H1 (cell line): ENCODE measurements at regions not wholly inside any gene's neighbourhood (a gene's known extent, or its start where the extent isn't known, plus 50 kb on each side); places are given as distances from the start of the nearest gene placed in this dataset.

ENCODE experiments used
- CTCF ChIA-PET: fragments of 300-600 bp; sonication (Branson Sonifier 250); formaldehyde crosslinking; loops from one replicate; lab custom pipeline; 2021; ENCODE audit not compliant: partially characterized antibody; lab: Charles Lee
- POLR2A ChIA-PET: fragments of 300-600 bp; sonication (Branson Sonifier 250); formaldehyde crosslinking; loops from one replicate; lab custom pipeline; 2021; ENCODE audit warnings: inconsistent platforms; ENCODE audit not compliant: partially characterized antibody; lab: Charles Lee
- DNase-seq, 2 experiments: peaks; one replicate each; pipeline versions ENCODE4 v3.0.0 to v3.0.0-alpha.2; 2010 to 2022; ENCODE audit warnings: low spot score in 2 of 2, low read depth in 1 of 2, mixed read lengths in 1 of 2
- FAIRE-seq: peaks from 2 replicates; lab custom pipeline; 2011; peaks lifted over from hg19 to GRCh38; lab: Jason Lieb, UNC
- H2AFZ ChIP-seq: 2 replicates; pipeline ENCODE4 v1.8.1; 2012; ENCODE audit warnings: low read length, inconsistent platforms
- H2AK5ac ChIP-seq: 2 replicates; pipeline ENCODE4 v1.6.1; 2013; ENCODE audit warnings: low read depth, low read length
- H2BK120ac ChIP-seq: replicated peaks from 2 replicates; pipeline ENCODE3; 2013; ENCODE audit warnings: low read depth, low read length, inconsistent platforms
- H2BK12ac ChIP-seq: 2 replicates; pipeline ENCODE4 v1.6.1; 2013; ENCODE audit warnings: low read depth, low read length
- H2BK15ac ChIP-seq: 2 replicates; pipeline ENCODE4 v1.6.1; 2013; ENCODE audit warnings: low read length
- H2BK20ac ChIP-seq: 2 replicates; pipeline ENCODE4 v1.6.1; 2013; ENCODE audit warnings: low read length
- H2BK5ac ChIP-seq: 2 replicates; pipeline ENCODE4 v1.6.1; 2013; ENCODE audit warnings: low read depth, low read length
- H3K14ac ChIP-seq: 2 replicates; pipeline ENCODE4 v1.6.1; 2013; ENCODE audit warnings: inconsistent platforms; ENCODE audit not compliant: insufficient read length
- H3K18ac ChIP-seq: 2 replicates; pipeline ENCODE4 v1.6.1; 2013; ENCODE audit warnings: low read length; ENCODE audit errors: extremely low read depth
- H3K23ac ChIP-seq: 2 replicates; pipeline ENCODE4 v1.6.1; 2013; ENCODE audit warnings: inconsistent platforms; ENCODE audit not compliant: insufficient read length
- H3K23me2 ChIP-seq: 2 replicates; pipeline ENCODE4 v1.6.1; 2013; ENCODE audit warnings: low read depth, low read length
- H3K27ac ChIP-seq: 2 replicates; pipeline ENCODE4 v1.6.1; 2011; ENCODE audit warnings: low read depth, low read length, inconsistent platforms
- H3K27me3 ChIP-seq, 4 experiments: replicated peaks in 1 of 4; 1 replicate in 1 of 4; 2 replicates in 3 of 4; pipeline versions ENCODE4 v1.6.1 to v1.8.1; 2011 to 2013; ENCODE audit warnings: low read length in 3 of 4, mild to moderate bottlenecking in 3 of 4, inconsistent platforms in 2 of 4, mixed read lengths in 2 of 4, moderate library complexity in 1 of 4; ENCODE audit not compliant: control insufficient read depth in 3 of 4, insufficient read depth in 3 of 4; ENCODE audit errors: extremely low read depth in 1 of 4
- H3K36me3 ChIP-seq, 4 experiments: 2 replicates each; pipeline versions ENCODE4 v1.6.1 to v1.8.1; 2011 to 2013; ENCODE audit warnings: mild to moderate bottlenecking in 4 of 4, low read length in 3 of 4, moderate library complexity in 2 of 4, control low read depth in 1 of 4, inconsistent platforms in 1 of 4; ENCODE audit not compliant: insufficient read depth in 4 of 4, control insufficient read depth in 2 of 4
- H3K4ac ChIP-seq: replicated peaks from 2 replicates; pipeline ENCODE3; 2013; ENCODE audit warnings: low read length, low read depth, mixed read lengths, inconsistent platforms; ENCODE audit not compliant: insufficient read length
- H3K4me1 ChIP-seq, 4 experiments: replicated peaks in 1 of 4; 1 replicate in 1 of 4; 2 replicates in 3 of 4; pipeline versions ENCODE4 v1.6.1 to v1.8.1; 2011 to 2013; ENCODE audit warnings: low read length in 3 of 4, inconsistent platforms in 2 of 4, mixed read lengths in 1 of 4; ENCODE audit not compliant: insufficient read depth in 4 of 4, control insufficient read depth in 3 of 4
- H3K4me2 ChIP-seq, 2 experiments: 2 replicates each; pipeline versions ENCODE4 v1.6.1 to v1.8.1; 2011 to 2013; ENCODE audit warnings: low read depth in 2 of 2, low read length in 2 of 2, control low read depth in 1 of 2, inconsistent platforms in 1 of 2, mild to moderate bottlenecking in 1 of 2; ENCODE audit not compliant: insufficient read depth in 1 of 2
- H3K4me3 ChIP-seq, 4 experiments: fragments of 200-600, 300-600 bp in 1 of 4; sonication (generic), shearing (Covaris generic), sonication (Bioruptor Twin) in 1 of 4; 2 replicates each; pipeline versions ENCODE4 v1.5.1 to v1.8.1; 2011 to 2016; ENCODE audit warnings: low read length in 4 of 4, low read depth in 3 of 4, control low read depth in 2 of 4, inconsistent platforms in 2 of 4, mild to moderate bottlenecking in 2 of 4, mixed read lengths in 1 of 4, moderate library complexity in 1 of 4; ENCODE audit not compliant: insufficient read depth in 2 of 4; ENCODE audit errors: extremely low read depth in 1 of 4
- H3K56ac ChIP-seq: replicated peaks from 2 replicates; pipeline ENCODE3; 2013; ENCODE audit warnings: low read depth, mild to moderate bottlenecking, mixed read lengths, low read length, inconsistent platforms; ENCODE audit not compliant: insufficient read length
- H3K79me1 ChIP-seq: 2 replicates; pipeline ENCODE4 v1.6.1; 2013; ENCODE audit warnings: low read depth, low read length, control low read depth
- H3K79me2 ChIP-seq, 2 experiments: 2 replicates each; pipeline versions ENCODE4 v1.6.1 to v1.8.1; 2012 to 2013; ENCODE audit warnings: low read length in 2 of 2, mild to moderate bottlenecking in 2 of 2, inconsistent platforms in 1 of 2; ENCODE audit not compliant: insufficient read depth in 2 of 2, control insufficient read depth in 1 of 2
- H3K9ac ChIP-seq, 4 experiments: replicated peaks in 1 of 4; 1 replicate in 1 of 4; 2 replicates in 3 of 4; pipeline versions ENCODE4 v1.6.1 to v1.8.1; 2011 to 2013; ENCODE audit warnings: low read depth in 3 of 4, low read length in 3 of 4, control low read depth in 2 of 4, mild to moderate bottlenecking in 2 of 4, moderate library complexity in 2 of 4, inconsistent platforms in 1 of 4; ENCODE audit errors: extremely low read depth in 1 of 4
- H3K9me3 ChIP-seq, 2 experiments: 2 replicates each; pipeline versions ENCODE4 v1.6.1 to v1.8.1; 2012 to 2013; ENCODE audit warnings: mild to moderate bottlenecking in 2 of 2, moderate library complexity in 2 of 2, control low read depth in 1 of 2, inconsistent platforms in 1 of 2, low read depth in 1 of 2, low read length in 1 of 2, mixed read lengths in 1 of 2; ENCODE audit not compliant: insufficient read depth in 2 of 2
- H4K20me1 ChIP-seq, 2 experiments: replicated peaks in 1 of 2; 2 replicates each; pipeline versions ENCODE3 to v1.8.1; 2011 to 2013; ENCODE audit warnings: inconsistent platforms in 2 of 2, low read length in 2 of 2, mild to moderate bottlenecking in 1 of 2; ENCODE audit not compliant: insufficient read depth in 2 of 2, control insufficient read depth in 1 of 2
- H4K5ac ChIP-seq: 2 replicates; pipeline ENCODE4 v1.6.1; 2013; ENCODE audit warnings: low read length, low read depth, mixed read lengths, inconsistent platforms; ENCODE audit not compliant: insufficient read length
- H4K8ac ChIP-seq: 2 replicates; pipeline ENCODE4 v1.8.0; 2013; ENCODE audit warnings: mild to moderate bottlenecking, moderate library complexity, low read length, inconsistent platforms; ENCODE audit not compliant: insufficient read depth; ENCODE audit errors: extremely low read depth
- H4K91ac ChIP-seq: replicated peaks from 2 replicates; pipeline ENCODE3; 2013; ENCODE audit warnings: low read length, mixed read lengths, inconsistent platforms; ENCODE audit not compliant: insufficient read length
- FOSL1 ChIP-seq: IDR thresholded peaks from 2 replicates; pipeline ENCODE4 v1.6.1; 2011; ENCODE audit warnings: mild to moderate bottlenecking, low read depth, low read length, moderate library complexity; ENCODE audit not compliant: insufficient read depth
- GTF2F1 ChIP-seq: IDR thresholded peaks from 2 replicates; pipeline ENCODE4 v1.6.1; 2012; ENCODE audit warnings: low read depth, low read length, improper control_type of control experiment, borderline replicate concordance
- HDAC6 ChIP-seq: IDR thresholded peaks from one replicate; pipeline ENCODE4 v1.7.1; 2012; ENCODE audit warnings: low read depth, mild to moderate bottlenecking, inconsistent platforms, low read length, moderate library complexity
- MAFK ChIP-seq: IDR thresholded peaks from 2 replicates; pipeline ENCODE4 v1.6.1; 2012; ENCODE audit warnings: low read depth, mild to moderate bottlenecking, improper control_type of control experiment, low read length
- POLR2AphosphoS5 ChIP-seq: IDR thresholded peaks from 2 replicates; pipeline ENCODE4 v1.6.1; 2011; ENCODE audit warnings: low read depth, low read length
- SRF ChIP-seq: IDR thresholded peaks from 2 replicates; pipeline ENCODE4 v1.6.1; 2011; ENCODE audit warnings: mild to moderate bottlenecking, low read depth, low read length, moderate library complexity
- WGBS, 2 experiments: shearing (Covaris generic) in 1 of 2; methylation state at CpG; one replicate each; pipeline versions ENCODE4 v1.1.6 to v1.1.7; 2013 to 2015; ENCODE audit warnings: low lambda C conversion rate in 2 of 2, mixed read lengths in 2 of 2, inconsistent platforms in 1 of 2, low coverage in 1 of 2, missing lambda C conversion rate in 1 of 2; ENCODE audit not compliant: insufficient replicate concordance in 2 of 2, insufficient coverage in 1 of 2, insufficient read length in 1 of 2; ENCODE audit errors: extremely low coverage in 1 of 2, missing lambda C conversion rate in 1 of 2; 5-methylcytosine and 5-hydroxymethylcytosine counted together

DNA sequence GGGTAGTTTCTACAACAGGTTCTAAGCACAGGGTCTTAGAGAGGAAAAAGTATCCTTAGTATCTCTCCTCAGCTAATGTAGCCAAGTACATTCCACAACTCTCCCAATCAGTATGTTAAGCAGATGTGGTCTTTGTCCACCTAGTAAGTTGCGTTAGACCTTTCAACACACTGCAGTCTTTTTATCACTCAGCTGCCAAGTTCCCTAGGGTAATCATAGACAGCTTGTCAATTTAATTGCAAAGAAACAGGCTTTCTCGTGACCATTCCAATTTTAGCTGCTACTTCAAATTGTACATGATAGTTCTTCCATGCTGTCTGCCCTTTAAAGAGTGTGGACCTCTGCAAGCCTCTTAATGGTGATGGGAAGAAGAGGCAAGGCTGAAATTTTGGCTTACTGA, 211.8 kb upstream of the PKN2 start:
- no peak overlapping the region for H2AFZ ChIP-seq
- H4K5ac ChIP-seq = no peak overlapping the region
- no peak overlapping the region for H3K9ac ChIP-seq
- FAIRE-seq = no peak
- no peaks in the 10 kb centered on the region for H3K79me1 ChIP-seq
- no peak overlapping the region for H2AK5ac ChIP-seq
- no peak overlapping the region for H3K23ac ChIP-seq
- H2BK20ac ChIP-seq = no peak overlapping the region
- no peaks in the 10 kb centered on the region for H3K4me1 ChIP-seq
- H3K9me3 ChIP-seq = peaks cover 0 to 1% of the 10 kb centered on the region in 2 experiments; a peak in 1 of 4 replicates
- H3K4ac ChIP-seq = no peak overlapping the region
- H2BK12ac ChIP-seq = no peak overlapping the region
- no peaks in the 10 kb centered on the region for H3K27me3 ChIP-seq
- no peaks in the 10 kb centered on the region for H3K79me2 ChIP-seq
- no peak overlapping the region for H3K4me3 ChIP-seq
- CTCF ChIA-PET = no interaction called here
- no peak overlapping the region for H2BK15ac ChIP-seq
- H3K14ac ChIP-seq = no peak overlapping the region
- H3K4me2 ChIP-seq = no peak overlapping the region
- no peak overlapping the region for H3K56ac ChIP-seq
- no peak overlapping the region for H4K91ac ChIP-seq
- no peak overlapping the region for H3K27ac ChIP-seq
- POLR2A ChIA-PET = interaction anchor here (1.4 kb wide), 1 partner anchor 9 kb away, joined by 4 read pairs; no protein-coding TSS in a partner anchor
- H3K23me2 ChIP-seq = no peaks in the 10 kb centered on the region
- no peaks in the 10 kb centered on the region for H3K36me3 ChIP-seq
- TF ChIP-seq HDAC6 (no peak), GTF2F1 (no peak), POLR2AphosphoS5 (no peak), SRF (no peak), FOSL1 (no peak), MAFK (no peak)
- no peak overlapping the region for H2BK5ac ChIP-seq
- H4K20me1 ChIP-seq = no peaks in the 10 kb centered on the region
- H4K8ac ChIP-seq = no peak overlapping the region
- H3K18ac ChIP-seq = no peak overlapping the region
- WGBS, 2 experiments = 100% methylated on average over 2 of the region's 2 CpGs; no CpG with 5 or more reads in 1 of the 2 experiments
- H2BK120ac ChIP-seq = no peak overlapping the region
- DNase-seq = no peak
